Stimulated activated CD4-positive, alpha-beta T cell treated with anti-CD3 and anti-CD28 coated beads, Interleukin-15, amount 100 ng/mL, for 48 hours (primary cell): ENCODE measurements at regions not wholly inside any gene's neighbourhood (a gene's known extent, or its start where the extent isn't known, plus 50 kb on each side); places are given as distances from the start of the nearest gene placed in this dataset.
"Not testable (repeated sequence)": the region's sequence is repeated elsewhere in the genome, so short reads cannot be mapped to it uniquely, and the experiment has no call there.

Experiments
- DNase-seq, 2 donors: peaks; one replicate each; pipeline ENCODE4 v3.0.0-alpha.2; 2020; ENCODE audit warnings: low read depth in 2 of 2

GRCh38 chr3:193801097-193801496, 208.1 kb downstream of the OPA1 start:
- DNase-seq: no peak

GRCh38 chr3:193803288-193803687, 210.3 kb downstream of the OPA1 start:
- no peak for DNase-seq

- no peak for DNase-seq
Observed at GRCh38 chr3:193805448-193805847, 212.4 kb downstream of the OPA1 start.

GRCh38 chr3:193808317-193808716, 215.3 kb downstream of the OPA1 start:
- no peak for DNase-seq

- DNase-seq: no peak
Observed at GRCh38 chr3:193809106-193809505, 216.1 kb downstream of the OPA1 start.

- no peak for DNase-seq
Observed at GRCh38 chr3:193812078-193812725, 219.2 kb downstream of the OPA1 start.

- no peak for DNase-seq
Observed at GRCh38 chr3:193812791-193813500, 219.9 kb downstream of the OPA1 start.

GRCh38 chr3:193813501-193813830, 220.5 kb downstream of the OPA1 start:
- no peak for DNase-seq

- no peak for DNase-seq
Observed at GRCh38 chr3:193814166-193814892, 221.3 kb downstream of the OPA1 start.

- DNase-seq: no peak
Observed at GRCh38 chr3:193815246-193816027, 222.4 kb downstream of the OPA1 start.

- DNase-seq: no peak
Observed at GRCh38 chr3:193816028-193816395, 223.0 kb downstream of the OPA1 start.

GRCh38 chr3:193816656-193817311, 223.8 kb downstream of the OPA1 start:
- DNase-seq: no peak

- no peak for DNase-seq
Observed at GRCh38 chr3:193819117-193820010, 226.4 kb downstream of the OPA1 start.

- no peak for DNase-seq
Observed at GRCh38 chr3:193821151-193821668, 228.2 kb downstream of the OPA1 start.

- DNase-seq: no peak
Observed at GRCh38 chr3:193822492-193823212, 229.6 kb downstream of the OPA1 start.

- DNase-seq: not testable (repeated sequence)
Observed at GRCh38 chr3:193823213-193823605, 230.2 kb downstream of the OPA1 start.

- DNase-seq: no peak
Observed at GRCh38 chr3:193824365-193824764, 231.4 kb downstream of the OPA1 start.

GRCh38 chr3:193825617-193826016, 232.6 kb downstream of the OPA1 start:
- DNase-seq: no peak

GRCh38 chr3:193826159-193826795, 233.3 kb downstream of the OPA1 start:
- DNase-seq: no peak
